IgD-negative memory B cell (primary cell): ENCODE measurements at regions not wholly inside any gene's neighbourhood (a gene's known extent, or its start where the extent isn't known, plus 50 kb on each side); places are given as distances from the start of the nearest gene placed in this dataset.

ENCODE experiments used
- H3K27ac Mint-ChIP-seq, 3 donors: one replicate each; pipeline ENCODE4 v1.8.0; 2020 to 2022; ENCODE audit warnings: mild to moderate bottlenecking in 3 of 3, mixed read lengths in 3 of 3, moderate library complexity in 1 of 3
- H3K27me3 Mint-ChIP-seq: one replicate; pipeline ENCODE4 v1.8.0; 2021; ENCODE audit warnings: mixed read lengths
- H3K36me3 Mint-ChIP-seq: one replicate; pipeline ENCODE4 v1.8.0; 2020; ENCODE audit warnings: mild to moderate bottlenecking, mixed read lengths
- H3K4me1 Mint-ChIP-seq, 3 donors: one replicate each; pipeline ENCODE4 v1.8.0; 2020 to 2022; ENCODE audit warnings: mixed read lengths in 3 of 3, mild to moderate bottlenecking in 1 of 3
- H3K4me3 Mint-ChIP-seq, 4 donors: one replicate each; pipeline ENCODE4 v1.8.0; 2020 to 2022; ENCODE audit warnings: mild to moderate bottlenecking in 4 of 4, mixed read lengths in 4 of 4, moderate library complexity in 3 of 4
- H3K9me3 Mint-ChIP-seq, 3 donors: one replicate each; pipeline ENCODE4 v1.8.0; 2020 to 2021; ENCODE audit warnings: mixed read lengths in 3 of 3, mild to moderate bottlenecking in 1 of 3

GRCh38 chr10:8725343-8725742 lies 670.9 kb downstream of the GATA3 start:
- no peak overlapping the region for H3K4me3 Mint-ChIP-seq
- peaks cover 0 to 2% (median 0%) of the 10 kb centered on the region in 3 donors for H3K9me3 Mint-ChIP-seq
- peaks cover 3% of the 10 kb centered on the region for H3K36me3 Mint-ChIP-seq
- no peak overlapping the region for H3K27ac Mint-ChIP-seq
- H3K27me3 Mint-ChIP-seq = no peaks in the 10 kb centered on the region
- H3K4me1 Mint-ChIP-seq = no peaks in the 10 kb centered on the region

DNA sequence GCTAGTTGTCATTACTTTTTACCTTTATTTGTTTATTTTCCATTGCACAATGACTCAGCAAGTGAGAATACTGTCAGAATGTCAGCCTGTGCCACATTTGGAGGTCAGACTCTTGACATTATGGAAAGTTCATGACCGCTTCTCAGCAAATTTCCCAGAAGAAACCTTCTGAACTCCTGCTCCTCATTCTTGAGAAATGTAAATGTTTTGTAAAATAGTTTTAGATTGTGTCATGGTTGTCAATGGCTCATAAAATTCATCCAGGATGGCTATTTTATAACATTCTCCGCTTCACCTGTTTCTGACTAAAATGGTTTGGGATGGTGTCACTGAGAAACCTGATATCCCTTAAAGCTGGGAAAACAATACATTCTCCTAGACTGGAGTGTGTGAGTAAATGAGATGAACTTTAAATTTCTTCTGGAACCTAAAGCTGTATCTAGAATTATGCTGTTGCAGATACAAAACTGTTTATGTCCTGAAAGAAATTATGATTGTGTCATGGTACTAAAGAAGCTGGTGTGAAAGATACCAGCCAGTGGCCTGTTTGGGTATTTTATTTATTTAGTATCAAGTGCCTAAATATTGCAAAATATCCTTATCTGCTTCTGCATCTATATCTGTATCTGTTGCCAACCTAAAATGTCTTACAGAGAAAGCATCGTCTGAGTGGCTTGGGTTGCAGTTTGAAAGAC lies 671.7 kb downstream of the GATA3 start:
- Mint-ChIP-seq H3K9me3 (peaks cover 0 to 2% (median 0%) of the 10 kb centered on the region in 3 donors), H3K27me3 (no peaks in the 10 kb centered on the region), H3K4me3 (no peak overlapping the region), H3K4me1 (no peaks in the 10 kb centered on the region), H3K36me3 (peaks cover 3% of the 10 kb centered on the region), H3K27ac (no peak overlapping the region)

GRCh38 chr10:8726779-8727084 lies 672.2 kb downstream of the GATA3 start:
- H3K27ac Mint-ChIP-seq = no peak overlapping the region
- H3K36me3 Mint-ChIP-seq = peaks cover 3% of the 10 kb centered on the region
- no peaks in the 10 kb centered on the region for H3K27me3 Mint-ChIP-seq
- no peak overlapping the region for H3K4me3 Mint-ChIP-seq
- peaks cover 0 to 2% (median 0%) of the 10 kb centered on the region in 3 donors for H3K9me3 Mint-ChIP-seq
- no peaks in the 10 kb centered on the region for H3K4me1 Mint-ChIP-seq

DNA sequence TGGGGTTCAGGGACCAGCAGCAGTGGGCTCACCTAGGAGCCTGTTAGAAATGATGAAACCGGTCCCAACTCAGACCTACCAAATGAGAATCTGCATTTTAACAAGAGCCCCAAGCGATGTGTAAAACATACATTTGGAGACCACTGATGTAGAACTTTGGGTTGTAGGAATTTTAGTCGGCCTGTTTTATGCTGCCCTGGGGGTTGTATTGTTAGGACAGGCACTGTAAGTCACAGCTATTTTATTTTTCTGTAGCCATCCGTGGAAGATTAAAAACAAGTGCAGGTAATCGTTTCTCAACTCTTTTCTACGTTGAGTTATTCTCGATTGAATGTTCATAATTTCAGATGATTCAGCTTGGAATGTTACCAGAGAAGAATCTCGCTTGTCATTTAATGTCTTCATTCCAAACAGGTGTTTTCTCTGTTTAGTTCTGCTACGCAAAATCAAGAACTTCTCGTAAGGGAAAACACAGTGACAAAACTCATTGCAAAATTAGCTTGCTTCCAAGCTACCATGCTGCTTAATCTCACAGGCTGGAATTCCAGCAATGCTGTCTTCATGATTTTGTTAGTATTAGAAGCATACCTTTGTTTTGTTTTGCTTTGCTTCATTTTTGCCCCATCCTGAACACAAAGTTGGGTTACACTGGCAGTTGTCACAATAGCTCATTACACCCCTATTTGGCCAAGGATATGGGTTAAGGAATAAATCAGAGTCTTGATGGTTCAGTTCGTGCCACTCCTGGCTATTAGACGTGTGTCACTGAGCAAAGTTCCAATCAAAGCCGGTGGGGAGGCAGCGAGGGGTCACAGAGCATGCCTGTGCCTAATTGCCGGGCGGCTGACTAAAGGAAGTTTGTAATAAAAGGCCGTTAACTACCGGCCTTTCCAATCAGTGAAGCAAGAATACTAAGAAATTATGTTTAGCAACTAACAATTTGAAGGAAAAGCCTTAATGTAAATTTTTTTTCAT lies 676.9 kb downstream of the GATA3 start:
- no peaks in the 10 kb centered on the region for H3K4me1 Mint-ChIP-seq
- peaks cover 0 to 3% (median 0%) of the 10 kb centered on the region in 3 donors for H3K9me3 Mint-ChIP-seq
- no peak overlapping the region for H3K4me3 Mint-ChIP-seq
- no peak overlapping the region for H3K27ac Mint-ChIP-seq
- no peaks in the 10 kb centered on the region for H3K27me3 Mint-ChIP-seq
- H3K36me3 Mint-ChIP-seq = peaks cover 2% of the 10 kb centered on the region

GRCh38 chr10:8738987-8739386 lies 684.5 kb downstream of the GATA3 start:
- Mint-ChIP-seq H3K27me3 (no peaks in the 10 kb centered on the region), H3K9me3 (peaks cover 3 to 4% (median 3%) of the 10 kb centered on the region in 3 donors), H3K36me3 (peaks cover 2% of the 10 kb centered on the region), H3K4me3 (no peak overlapping the region), H3K4me1 (no peaks in the 10 kb centered on the region), H3K27ac (no peak overlapping the region)

GRCh38 chr10:8752146-8752843 lies 697.8 kb downstream of the GATA3 start:
- no peaks in the 10 kb centered on the region for H3K36me3 Mint-ChIP-seq
- no peak overlapping the region for H3K4me3 Mint-ChIP-seq
- peaks cover 4 to 11% (median 9%) of the 10 kb centered on the region in 3 donors for H3K9me3 Mint-ChIP-seq
- H3K27me3 Mint-ChIP-seq = no peaks in the 10 kb centered on the region
- H3K4me1 Mint-ChIP-seq = no peaks in the 10 kb centered on the region
- no peak overlapping the region for H3K27ac Mint-ChIP-seq

DNA sequence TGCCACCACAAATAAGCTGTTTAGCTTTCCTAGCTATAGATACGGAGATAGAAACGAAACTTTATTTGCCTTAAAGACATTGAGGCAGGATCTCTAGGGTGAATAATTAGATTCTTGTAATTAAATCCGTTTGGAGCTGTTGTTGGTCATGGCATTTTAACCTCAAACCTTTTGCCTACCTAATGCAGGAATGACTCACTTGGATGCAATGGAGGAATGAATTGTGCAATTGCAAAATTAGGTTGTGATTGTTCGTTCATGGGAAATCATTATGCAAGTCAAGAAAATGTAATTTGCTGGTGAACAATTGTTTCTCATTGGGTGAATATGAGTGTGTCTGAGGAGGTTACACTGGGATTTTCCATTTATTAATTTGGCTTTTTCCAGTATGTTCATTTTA lies 703.5 kb downstream of the GATA3 start:
- H3K9me3 Mint-ChIP-seq = peaks cover 4 to 9% (median 6%) of the 10 kb centered on the region in 3 donors
- H3K4me3 Mint-ChIP-seq = no peak overlapping the region
- H3K36me3 Mint-ChIP-seq = peaks cover 2% of the 10 kb centered on the region
- H3K4me1 Mint-ChIP-seq = no peaks in the 10 kb centered on the region
- H3K27ac Mint-ChIP-seq = no peak overlapping the region
- no peaks in the 10 kb centered on the region for H3K27me3 Mint-ChIP-seq

- Mint-ChIP-seq H3K9me3 (peaks cover 0 to 5% (median 0%) of the 10 kb centered on the region in 3 donors), H3K4me1 (no peaks in the 10 kb centered on the region), H3K27me3 (no peaks in the 10 kb centered on the region), H3K27ac (no peak overlapping the region), H3K36me3 (no peaks in the 10 kb centered on the region), H3K4me3 (no peak overlapping the region)
Observed at GRCh38 chr10:8766899-8767298, 712.4 kb downstream of the GATA3 start.

- Mint-ChIP-seq H3K27ac (no peak overlapping the region), H3K4me1 (no peaks in the 10 kb centered on the region), H3K9me3 (peaks cover 0 to 5% (median 0%) of the 10 kb centered on the region in 3 donors), H3K27me3 (no peaks in the 10 kb centered on the region), H3K4me3 (no peak overlapping the region), H3K36me3 (no peaks in the 10 kb centered on the region)
Observed at GRCh38 chr10:8767591-8767990, 713.1 kb downstream of the GATA3 start.

DNA sequence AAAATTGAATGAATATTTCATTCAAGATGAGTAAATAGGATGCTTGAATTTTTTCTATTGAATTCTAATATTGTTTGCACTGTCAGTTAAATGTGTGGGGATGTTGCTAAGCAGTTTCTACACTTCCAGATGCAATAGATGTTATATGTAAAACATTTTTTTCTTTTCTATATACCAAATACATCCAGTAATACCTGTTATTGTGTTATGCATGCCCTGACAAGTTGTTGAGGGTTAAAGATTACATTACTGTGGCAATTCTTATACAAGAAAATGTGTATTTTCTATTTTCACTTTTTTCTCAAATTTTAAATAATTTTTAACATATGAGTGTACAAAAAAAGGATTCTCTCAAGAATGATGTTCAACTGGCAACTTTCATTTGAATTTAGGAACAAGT lies 713.9 kb downstream of the GATA3 start:
- Mint-ChIP-seq H3K27me3 (no peaks in the 10 kb centered on the region), H3K27ac (no peak overlapping the region), H3K4me1 (no peaks in the 10 kb centered on the region), H3K36me3 (no peaks in the 10 kb centered on the region), H3K9me3 (peaks cover 0 to 5% (median 0%) of the 10 kb centered on the region in 3 donors), H3K4me3 (no peak overlapping the region)

DNA sequence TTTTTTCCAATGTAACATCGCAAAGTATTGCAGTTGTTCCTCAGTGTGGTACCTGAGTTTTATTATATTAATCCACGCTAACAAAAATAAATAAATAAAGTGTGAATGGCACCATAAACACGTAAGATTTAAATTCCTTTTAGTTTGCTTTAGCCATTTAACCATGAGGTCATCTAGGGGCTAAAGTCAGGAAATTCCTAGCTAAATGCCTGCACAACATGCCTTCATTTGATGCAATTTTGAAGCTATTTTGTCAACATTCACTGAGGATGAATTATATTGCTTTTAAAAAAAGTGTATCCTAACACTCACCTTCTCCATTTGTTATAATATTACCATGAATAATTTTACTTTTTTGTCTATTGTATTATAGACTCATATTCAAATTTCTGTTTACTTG lies 714.4 kb downstream of the GATA3 start:
- Mint-ChIP-seq H3K4me1 (no peaks in the 10 kb centered on the region), H3K36me3 (no peaks in the 10 kb centered on the region), H3K4me3 (no peak overlapping the region), H3K9me3 (peaks cover 0 to 5% (median 0%) of the 10 kb centered on the region in 3 donors), H3K27ac (no peak overlapping the region), H3K27me3 (no peaks in the 10 kb centered on the region)

- Mint-ChIP-seq H3K4me1 (no peaks in the 10 kb centered on the region), H3K27ac (no peak overlapping the region), H3K9me3 (peaks cover 0 to 4% (median 2%) of the 10 kb centered on the region in 3 donors), H3K36me3 (no peaks in the 10 kb centered on the region), H3K4me3 (no peak overlapping the region), H3K27me3 (no peaks in the 10 kb centered on the region)
Observed at GRCh38 chr10:8776926-8777622, 722.6 kb downstream of the GATA3 start.

DNA sequence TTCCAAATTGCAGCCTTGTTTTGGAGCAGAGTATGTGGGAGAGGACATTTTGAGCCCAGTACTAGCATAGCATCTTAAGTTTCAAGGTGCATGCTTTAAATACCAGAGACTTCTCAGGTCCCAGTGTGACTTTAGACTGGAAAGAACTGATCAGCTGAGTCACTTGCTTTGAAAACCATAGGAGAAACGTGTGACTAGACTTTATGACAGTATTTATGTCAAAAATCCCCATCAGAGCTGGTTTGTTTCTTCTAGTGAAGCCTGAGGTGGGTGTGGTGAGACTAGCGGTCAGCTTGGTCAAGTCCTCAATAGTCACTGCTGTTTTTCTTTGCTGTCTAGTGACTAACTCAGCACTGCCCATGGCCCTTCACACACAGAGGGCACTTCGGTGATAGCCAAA lies 724.2 kb downstream of the GATA3 start:
- no peaks in the 10 kb centered on the region for H3K36me3 Mint-ChIP-seq
- no peaks in the 10 kb centered on the region for H3K27me3 Mint-ChIP-seq
- no peak overlapping the region for H3K4me3 Mint-ChIP-seq
- no peaks in the 10 kb centered on the region for H3K4me1 Mint-ChIP-seq
- no peak overlapping the region for H3K27ac Mint-ChIP-seq
- peaks cover 0 to 7% (median 4%) of the 10 kb centered on the region in 3 donors for H3K9me3 Mint-ChIP-seq

DNA sequence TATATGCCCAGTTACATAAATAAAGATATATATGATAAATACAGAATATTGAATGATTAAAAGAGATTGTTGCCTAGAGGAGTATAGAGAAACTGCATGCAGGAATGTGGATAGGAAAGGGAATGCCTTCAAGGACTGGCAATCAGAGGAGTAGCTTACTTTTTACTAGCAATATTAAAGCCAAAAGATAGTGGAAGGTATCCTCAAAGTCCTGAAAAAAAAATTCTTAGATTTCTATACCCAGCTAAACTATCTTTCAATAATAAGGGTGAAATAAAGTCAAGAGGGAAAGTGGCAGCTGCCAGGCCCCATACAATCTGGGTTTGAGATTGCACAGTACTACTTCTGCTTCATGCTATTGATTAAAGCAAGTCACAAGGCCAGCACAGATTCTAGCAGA lies 733.2 kb downstream of the GATA3 start:
- no peak overlapping the region for H3K4me3 Mint-ChIP-seq
- H3K36me3 Mint-ChIP-seq = no peaks in the 10 kb centered on the region
- no peaks in the 10 kb centered on the region for H3K27me3 Mint-ChIP-seq
- no peaks in the 10 kb centered on the region for H3K4me1 Mint-ChIP-seq
- H3K9me3 Mint-ChIP-seq = peaks cover 2 to 24% (median 5%) of the 10 kb centered on the region in 3 donors
- no peak overlapping the region for H3K27ac Mint-ChIP-seq

DNA sequence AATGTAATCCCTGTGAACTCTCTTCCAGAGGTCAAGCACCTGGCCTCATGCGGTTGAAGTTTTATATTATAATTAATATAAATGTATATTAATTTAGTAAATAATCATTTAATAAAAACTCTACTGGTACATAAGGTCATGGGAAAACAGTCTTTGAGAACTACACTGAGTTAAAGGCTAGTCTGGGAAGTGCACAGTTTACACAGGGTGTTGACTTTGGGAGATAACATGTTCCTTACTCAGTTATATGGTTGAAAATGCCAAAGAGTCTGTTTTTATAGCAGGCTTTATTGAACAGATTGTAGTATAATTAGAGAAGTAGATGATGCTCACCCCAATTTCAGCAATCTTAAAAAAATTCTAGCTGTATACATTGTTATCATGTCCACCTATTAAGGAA lies 735.9 kb downstream of the GATA3 start:
- Mint-ChIP-seq H3K9me3 (peaks cover 2 to 24% (median 3%) of the 10 kb centered on the region in 3 donors), H3K27me3 (no peaks in the 10 kb centered on the region), H3K4me1 (no peaks in the 10 kb centered on the region), H3K4me3 (no peak overlapping the region), H3K27ac (no peak overlapping the region), H3K36me3 (no peaks in the 10 kb centered on the region)
